Ascending aorta (tissue), 2 donors: ENCODE measurements at regions not wholly inside any gene's neighbourhood (a gene's known extent, or its start where the extent isn't known, plus 50 kb on each side); places are given as distances from the start of the nearest gene placed in this dataset.

ENCODE experiments used
- DNase-seq, 2 donors: peaks; one replicate each; pipeline ENCODE4 v3.0.0-alpha.2; 2019; ENCODE audit warnings: low spot score in 2 of 2
- H3K27ac ChIP-seq, 2 donors: fragments of 200-600 bp; sonication (generic); one replicate each; pipeline ENCODE4 v1.5.1; 2016 to 2017; ENCODE audit warnings: mild to moderate bottlenecking in 1 of 2
- H3K27me3 ChIP-seq: fragments of 200-600 bp; sonication (generic); one replicate; pipeline ENCODE4 v1.5.1; 2017
- H3K36me3 ChIP-seq, 2 donors: fragments of 200-600 bp; sonication (generic); one replicate each; pipeline ENCODE4 v1.5.1; 2016
- H3K4me1 ChIP-seq, 2 donors: fragments of 200-600 bp; sonication (generic); one replicate each; pipeline ENCODE4 v1.5.1; 2016 to 2017; ENCODE audit warnings: mild to moderate bottlenecking in 1 of 2
- H3K4me3 ChIP-seq, 2 donors: fragments of 200-600 bp; sonication (generic); one replicate each; pipeline ENCODE4 v1.5.1; 2016 to 2017; ENCODE audit warnings: mild to moderate bottlenecking in 1 of 2
- H3K9me3 ChIP-seq, 2 donors: fragments of 200-600 bp; sonication (generic); one replicate each; pipeline ENCODE4 v1.5.1; 2016
- CTCF ChIP-seq, 3 experiments: fragments of 200-600 bp in 2 of 3; fragments of 450-650 bp in 1 of 3; sonication (generic) in 2 of 3; IDR thresholded peaks; one replicate each; pipeline ENCODE4 v1.5.1; 2016 to 2019; ENCODE audit warnings: antibody characterized with exemption in 3 of 3, mild to moderate bottlenecking in 1 of 3, moderate library complexity in 1 of 3
- intact Hi-C: fragments of 100-400 bp; cut with DNase I; formaldehyde crosslinking; loops from one replicate; pipeline ENCODE4 v1.15.1; 2023

GRCh38 chr10:78533776-78534175, 500.1 kb downstream of the RPS24 start:
- intact Hi-C loops, result no loop called here
- TF ChIP-seq CTCF (IDR thresholded peaks at IDR 0.05), result no peak
- no peak for DNase-seq

GRCh38 chr10:78535716-78536218, 502.1 kb downstream of the RPS24 start:
- H3K36me3 ChIP-seq, result no peaks in the 10 kb centered on the region
- no peaks in the 10 kb centered on the region for H3K27me3 ChIP-seq
- intact Hi-C loops, result no loop called here
- H3K4me1 ChIP-seq, result no peaks in the 10 kb centered on the region
- no peak for DNase-seq
- H3K27ac ChIP-seq, result no peak overlapping the region
- no peak for TF ChIP-seq CTCF (IDR thresholded peaks at IDR 0.05)
- no peaks in the 10 kb centered on the region for H3K9me3 ChIP-seq
- no peak overlapping the region for H3K4me3 ChIP-seq

More at GRCh38 chr10:78533776-78534175, 500.1 kb downstream of the RPS24 start:
- no peaks in the 10 kb centered on the region for H3K36me3 ChIP-seq
- H3K27ac ChIP-seq, result no peak overlapping the region
- no peaks in the 10 kb centered on the region for H3K4me1 ChIP-seq
- H3K27me3 ChIP-seq, result no peaks in the 10 kb centered on the region
- H3K4me3 ChIP-seq, result no peak overlapping the region
- H3K9me3 ChIP-seq, result no peaks in the 10 kb centered on the region

- H3K4me1 ChIP-seq, result no peaks in the 10 kb centered on the region
- DNase-seq, result no peak
- H3K9me3 ChIP-seq, result no peaks in the 10 kb centered on the region
- intact Hi-C loops, result no loop called here
- no peaks in the 10 kb centered on the region for H3K36me3 ChIP-seq
- H3K27ac ChIP-seq, result no peak overlapping the region
- TF ChIP-seq CTCF (IDR thresholded peaks at IDR 0.05), result no peak
- no peaks in the 10 kb centered on the region for H3K27me3 ChIP-seq
- no peak overlapping the region for H3K4me3 ChIP-seq
Measured at GRCh38 chr10:78537018-78537417, 503.4 kb downstream of the RPS24 start.

GRCh38 chr10:78539247-78539766, 505.6 kb downstream of the RPS24 start:
- DNase-seq, result no peak
- Histone ChIP-seq H3K4me1 (peaks cover 0 to 4% of the 10 kb centered on the region in 2 donors), H3K27ac (no peak overlapping the region), H3K9me3 (no peaks in the 10 kb centered on the region), H3K36me3 (no peaks in the 10 kb centered on the region), H3K27me3 (no peaks in the 10 kb centered on the region), H3K4me3 (no peak overlapping the region)
- intact Hi-C loops, result no loop called here
- no peak for TF ChIP-seq CTCF (IDR thresholded peaks at IDR 0.05)

- Histone ChIP-seq H3K27me3 (no peaks in the 10 kb centered on the region), H3K4me3 (no peak overlapping the region), H3K27ac (no peak overlapping the region), H3K36me3 (no peaks in the 10 kb centered on the region), H3K4me1 (peaks cover 0 to 5% of the 10 kb centered on the region in 2 donors), H3K9me3 (no peaks in the 10 kb centered on the region)
- no peak for DNase-seq
- intact Hi-C loops, result loop anchor here (5.0 to 10.0 kb wide), 2 partner anchors 238 to 524 kb away; partner anchors contain the start of gene ZMIZ1
- TF ChIP-seq CTCF (IDR thresholded peaks at IDR 0.05), result no peak
Measured at GRCh38 chr10:78540355-78541076, 506.9 kb downstream of the RPS24 start.
